Tibial nerve (tissue), 4 donors: ENCODE measurements at regions not wholly inside any gene's neighbourhood (a gene's known extent, or its start where the extent isn't known, plus 50 kb on each side); places are given as distances from the start of the nearest gene placed in this dataset.
"Not testable (repeated sequence)": the region's sequence is repeated elsewhere in the genome, so short reads cannot be mapped to it uniquely, and the experiment has no call there.

Source experiments
- CTCF ChIP-seq, 5 experiments: fragments of 200-600 bp in 3 of 5; fragments of 450-650 bp in 2 of 5; sonication (generic) in 3 of 5; IDR thresholded peaks; one replicate each; pipeline ENCODE4 v1.5.1; 2016 to 2019; ENCODE audit warnings: antibody characterized with exemption in 5 of 5, mild to moderate bottlenecking in 3 of 5, moderate library complexity in 2 of 5
- EP300 ChIP-seq, 2 donors: sonication (generic); formaldehyde crosslinking; IDR thresholded peaks; one replicate each; pipeline ENCODE4 v1.6.1; 2017; ENCODE audit warnings: antibody characterized with exemption in 2 of 2, mild to moderate bottlenecking in 1 of 2
- POLR2A ChIP-seq, 2 donors: fragments of 450-650 bp; IDR thresholded peaks; one replicate each; pipeline ENCODE4 v1.6.1; 2017; ENCODE audit warnings: antibody characterized with exemption in 2 of 2, mild to moderate bottlenecking in 2 of 2, moderate library complexity in 2 of 2

GRCh38 chr3:164784407-164784806 lies 293.9 kb downstream of the SI start:
- not testable (repeated sequence) for TF ChIP-seq POLR2A, EP300, CTCF (IDR thresholded peaks at IDR 0.05)
